H9 (cell line): ENCODE measurements at regions not wholly inside any gene's neighbourhood (a gene's known extent, or its start where the extent isn't known, plus 50 kb on each side); places are given as distances from the start of the nearest gene placed in this dataset.

ENCODE experiments used
- DNase-seq: peaks from one replicate; pipeline ENCODE4 v3.0.0-alpha.2; 2017
- H2AFZ ChIP-seq: one replicate; pipeline ENCODE4 v1.6.1; 2013; ENCODE audit warnings: mild to moderate bottlenecking, low read length, control low read depth, moderate library complexity
- H2AK5ac ChIP-seq: 2 replicates; pipeline ENCODE4 v1.6.1; 2013; ENCODE audit warnings: low read length, control low read depth, mixed read lengths; ENCODE audit not compliant: insufficient read length
- H2BK120ac ChIP-seq: one replicate; pipeline ENCODE4 v1.6.1; 2013; ENCODE audit warnings: low read depth, mild to moderate bottlenecking, low read length, control low read depth, inconsistent platforms; ENCODE audit not compliant: poor library complexity, severe bottlenecking
- H2BK12ac ChIP-seq: 2 replicates; pipeline ENCODE4 v1.6.1; 2013; ENCODE audit warnings: low read length, control low read depth, mixed read lengths, low read depth; ENCODE audit not compliant: insufficient read length
- H2BK15ac ChIP-seq: 2 replicates; pipeline ENCODE4 v1.6.1; 2013; ENCODE audit warnings: low read depth, low read length, control low read depth
- H2BK20ac ChIP-seq: one replicate; pipeline ENCODE4 v1.6.1; 2013; ENCODE audit warnings: low read depth, mild to moderate bottlenecking, low read length, control low read depth, inconsistent platforms; ENCODE audit not compliant: poor library complexity, severe bottlenecking
- H2BK5ac ChIP-seq: 2 replicates; pipeline ENCODE4 v1.6.1; 2013; ENCODE audit warnings: low read length, control low read depth, mixed read lengths; ENCODE audit not compliant: insufficient read length
- H3K14ac ChIP-seq: 2 replicates; pipeline ENCODE4 v1.6.1; 2013; ENCODE audit warnings: low read length, control low read depth; ENCODE audit not compliant: insufficient read depth
- H3K18ac ChIP-seq: 2 replicates; pipeline ENCODE4 v1.6.1; 2013; ENCODE audit warnings: low read depth, mild to moderate bottlenecking, mixed read lengths, low read length, control low read depth; ENCODE audit not compliant: insufficient read length
- H3K23ac ChIP-seq: 2 replicates; pipeline ENCODE4 v1.6.1; 2013; ENCODE audit warnings: low read length, control low read depth, mixed read lengths, low read depth; ENCODE audit not compliant: insufficient read length
- H3K23me2 ChIP-seq: 2 replicates; pipeline ENCODE4 v1.6.1; 2013; ENCODE audit warnings: low read depth, mild to moderate bottlenecking, mixed read lengths, low read length, control low read depth; ENCODE audit not compliant: insufficient read length, poor library complexity, severe bottlenecking
- H3K27ac ChIP-seq: 2 replicates; pipeline ENCODE4 v1.5.1; 2013; ENCODE audit warnings: low read length, control low read depth, mixed read lengths, low read depth; ENCODE audit not compliant: insufficient read length
- H3K27me3 ChIP-seq: 2 replicates; pipeline ENCODE4 v1.6.1; 2013; ENCODE audit warnings: low read length, control low read depth, inconsistent platforms; ENCODE audit not compliant: insufficient read depth
- H3K4ac ChIP-seq: 2 replicates; pipeline ENCODE4 v1.6.1; 2013; ENCODE audit warnings: low read depth, mild to moderate bottlenecking, control low read depth, inconsistent platforms, low read length, moderate library complexity
- H3K4me1 ChIP-seq: 2 replicates; pipeline ENCODE4 v1.6.1; 2013; ENCODE audit warnings: low read length, control low read depth, inconsistent platforms; ENCODE audit not compliant: insufficient read depth
- H3K4me2 ChIP-seq: 2 replicates; pipeline ENCODE4 v1.6.1; 2013; ENCODE audit warnings: low read length, control low read depth, mixed read lengths; ENCODE audit not compliant: insufficient read length, insufficient read depth
- H3K56ac ChIP-seq: 2 replicates; pipeline ENCODE4 v1.6.1; 2013; ENCODE audit warnings: low read depth, mild to moderate bottlenecking, mixed read lengths, low read length, control low read depth; ENCODE audit not compliant: insufficient read length
- H3K79me1 ChIP-seq: 2 replicates; pipeline ENCODE4 v1.6.1; 2013; ENCODE audit warnings: low read depth, mild to moderate bottlenecking, moderate library complexity, low read length, control low read depth, inconsistent platforms; ENCODE audit not compliant: insufficient read depth, poor library complexity, severe bottlenecking
- H3K79me2 ChIP-seq: 2 replicates; pipeline ENCODE4 v1.6.1; 2013; ENCODE audit warnings: low read length, control low read depth, inconsistent platforms; ENCODE audit not compliant: insufficient read depth
- H3K9ac ChIP-seq: 2 replicates; pipeline ENCODE4 v1.6.1; 2013; ENCODE audit warnings: low read length, control low read depth, mixed read lengths; ENCODE audit not compliant: insufficient read length; ENCODE audit errors: extremely low read depth
- H3K9me3 ChIP-seq: one replicate; pipeline ENCODE4 v1.6.1; 2013; ENCODE audit warnings: low read depth, low read length, inconsistent platforms; ENCODE audit not compliant: control insufficient read depth
- H3T11ph ChIP-seq: one replicate; pipeline ENCODE4 v1.6.1; 2013; ENCODE audit warnings: mild to moderate bottlenecking, low read length, control low read depth, inconsistent platforms
- H4K20me1 ChIP-seq: one replicate; pipeline ENCODE4 v1.6.1; 2013; ENCODE audit not compliant: control insufficient read depth, insufficient read length, insufficient read depth
- H4K5ac ChIP-seq: 2 replicates; pipeline ENCODE4 v1.6.1; 2013; ENCODE audit warnings: low read depth, mild to moderate bottlenecking, mixed read lengths, low read length, control low read depth; ENCODE audit not compliant: insufficient read length
- H4K8ac ChIP-seq: replicated peaks from 2 replicates; pipeline ENCODE4 v1.6.1; 2013; ENCODE audit warnings: low read length, control low read depth, mixed read lengths, low read depth; ENCODE audit not compliant: insufficient read length
- H4K91ac ChIP-seq: 2 replicates; pipeline ENCODE4 v1.6.1; 2013; ENCODE audit warnings: low read depth, mild to moderate bottlenecking, moderate library complexity, mixed read lengths, low read length, control low read depth; ENCODE audit not compliant: insufficient read length
- H3K27ac Mint-ChIP-seq, 3 experiments: 2 replicates in 2 of 3; 3 replicates in 1 of 3; pipeline ENCODE4 v1.8.0; 2020 to 2021; ENCODE audit warnings: mixed read lengths in 3 of 3, mild to moderate bottlenecking in 1 of 3, moderate library complexity in 1 of 3
- H3K27me3 Mint-ChIP-seq: 2 replicates; pipeline ENCODE4 v1.8.0; 2021; ENCODE audit warnings: low read depth, mild to moderate bottlenecking, moderate library complexity, mixed read lengths
- H3K36me3 Mint-ChIP-seq, 3 experiments: 2 replicates in 2 of 3; 3 replicates in 1 of 3; pipeline ENCODE4 v1.8.0; 2020 to 2021; ENCODE audit warnings: low read depth in 3 of 3, mixed read lengths in 3 of 3; ENCODE audit not compliant: insufficient read depth in 1 of 3
- H3K4me1 Mint-ChIP-seq, 2 experiments: 2 replicates each; pipeline ENCODE4 v1.8.0; 2020; ENCODE audit warnings: mixed read lengths in 2 of 2
- H3K4me3 Mint-ChIP-seq, 2 experiments: 2 replicates in 1 of 2; 3 replicates in 1 of 2; pipeline ENCODE4 v1.8.0; 2020 to 2021; ENCODE audit warnings: mild to moderate bottlenecking in 2 of 2, mixed read lengths in 2 of 2, moderate library complexity in 1 of 2
- H3K9me3 Mint-ChIP-seq, 2 experiments: 2 replicates in 1 of 2; 3 replicates in 1 of 2; pipeline ENCODE4 v1.8.0; 2020; ENCODE audit warnings: mild to moderate bottlenecking in 2 of 2, mixed read lengths in 2 of 2, moderate library complexity in 1 of 2
- CTCF ChIP-seq: fragments of 200-600 bp; sonication (generic); conservative IDR thresholded peaks from 3 replicates; pipeline ENCODE4 v1.8.0; 2021; ENCODE audit warnings: antibody characterized with exemption, mild to moderate bottlenecking

GRCh38 chr1:103265551-103265950, 157.2 kb upstream of the COL11A1 start:
- no peak overlapping the region for H3K14ac ChIP-seq
- Mint-ChIP-seq H3K27ac (no peak overlapping the region), H3K27me3 (no peaks in the 10 kb centered on the region), H3K4me1 (peaks cover 2 to 6% of the 10 kb centered on the region in 2 experiments; a peak in 2 of 4 replicates), H3K4me3 (no peak overlapping the region), H3K9me3 (no peaks in the 10 kb centered on the region; a peak in 1 of 5 replicates), H3K36me3 (no peaks in the 10 kb centered on the region)
- H3K23ac ChIP-seq = no peak overlapping the region
- H2BK20ac ChIP-seq = no peak overlapping the region
- no peak overlapping the region for H2AFZ ChIP-seq
- no peak overlapping the region for H3K18ac ChIP-seq
- no peak for DNase-seq
- no peak overlapping the region for H3T11ph ChIP-seq
- no peak overlapping the region for H2BK5ac ChIP-seq
- no peaks in the 10 kb centered on the region for H3K9me3 ChIP-seq
- no peaks in the 10 kb centered on the region for H3K79me1 ChIP-seq
- no peaks in the 10 kb centered on the region for H3K27me3 ChIP-seq
- no peak overlapping the region for H2BK15ac ChIP-seq
- no peak overlapping the region for H3K27ac ChIP-seq
- H3K79me2 ChIP-seq = no peaks in the 10 kb centered on the region
- no peak overlapping the region for H4K8ac ChIP-seq
- no peaks in the 10 kb centered on the region for H3K23me2 ChIP-seq
- H2BK120ac ChIP-seq = no peak overlapping the region
- no peak overlapping the region for H2BK12ac ChIP-seq
- H3K4me1 ChIP-seq = no peaks in the 10 kb centered on the region
- H2AK5ac ChIP-seq = no peak overlapping the region
- H3K4me2 ChIP-seq = no peak overlapping the region
- H4K5ac ChIP-seq = no peak overlapping the region
- H3K56ac ChIP-seq = no peak overlapping the region
- H3K4ac ChIP-seq = no peak overlapping the region
- TF ChIP-seq CTCF = no peak
- H3K9ac ChIP-seq = no peak overlapping the region
- H4K91ac ChIP-seq = no peak overlapping the region
- no peaks in the 10 kb centered on the region for H4K20me1 ChIP-seq
